IPS DF 4.7 (cell line): ENCODE measurements at regions not wholly inside any gene's neighbourhood (a gene's known extent, or its start where the extent isn't known, plus 50 kb on each side); places are given as distances from the start of the nearest gene placed in this dataset.
"Not testable (repeated sequence)": the region's sequence is repeated elsewhere in the genome, so short reads cannot be mapped to it uniquely, and the experiment has no call there.

Experiments
- DNase-seq: peaks from one replicate; pipeline ENCODE4 v3.0.0-alpha.2; 2013; ENCODE audit warnings: low spot score; ENCODE audit errors: extremely low read depth

GRCh38 chr9:19656704-19657103 is 132.1 kb downstream of the SLC24A2 start:
- DNase-seq, result no peak

- no peak for DNase-seq
Measured at GRCh38 chr9:19651681-19652080, 137.2 kb downstream of the SLC24A2 start.

- no peak for DNase-seq
Measured at GRCh38 chr9:19650312-19650711, 138.5 kb downstream of the SLC24A2 start.

- no peak for DNase-seq
Measured at GRCh38 chr9:19649336-19650041, 139.3 kb downstream of the SLC24A2 start.

GRCh38 chr9:19648672-19649071 is 140.2 kb downstream of the SLC24A2 start:
- no peak for DNase-seq

- DNase-seq, result no peak
Measured at GRCh38 chr9:19643875-19644274, 145.0 kb downstream of the SLC24A2 start.

GRCh38 chr9:19642256-19642655 is 146.6 kb downstream of the SLC24A2 start:
- DNase-seq, result no peak

- DNase-seq, result peak; percentile 11
Measured at GRCh38 chr9:19641046-19641445, 147.8 kb downstream of the SLC24A2 start.

- DNase-seq, result no peak
Measured at GRCh38 chr9:19640014-19640413, 148.8 kb downstream of the SLC24A2 start.

- DNase-seq, result no peak
Measured at GRCh38 chr9:19637084-19637483, 151.8 kb downstream of the SLC24A2 start.

GRCh38 chr9:19634881-19635280 is 154.0 kb downstream of the SLC24A2 start:
- no peak for DNase-seq

- no peak for DNase-seq
Measured at GRCh38 chr9:19631181-19631580, 157.7 kb downstream of the SLC24A2 start.

GRCh38 chr9:19630760-19631159 is 158.1 kb downstream of the SLC24A2 start:
- DNase-seq, result no peak

GRCh38 chr9:19629488-19629887 is 159.3 kb downstream of the SLC24A2 start:
- DNase-seq, result no peak

- not testable (repeated sequence) for DNase-seq
Measured at GRCh38 chr9:19625426-19625825, 163.4 kb downstream of the SLC24A2 start.

GRCh38 chr9:19624519-19624918 is 164.3 kb downstream of the SLC24A2 start:
- no peak for DNase-seq

- no peak for DNase-seq
Measured at GRCh38 chr9:19623941-19624340, 164.9 kb downstream of the SLC24A2 start.

- DNase-seq, result no peak
Measured at GRCh38 chr9:19620326-19620725, 168.5 kb downstream of the SLC24A2 start.

GRCh38 chr9:19619221-19619620 is 169.6 kb downstream of the SLC24A2 start:
- DNase-seq, result no peak

GRCh38 chr9:19618816-19619215 is 170.0 kb downstream of the SLC24A2 start:
- DNase-seq, result no peak

GRCh38 chr9:19615036-19615624 is 173.7 kb downstream of the SLC24A2 start:
- no peak for DNase-seq

- no peak for DNase-seq
Measured at GRCh38 chr9:19614294-19614693, 174.5 kb downstream of the SLC24A2 start.

GRCh38 chr9:19600538-19600937 is 188.3 kb downstream of the SLC24A2 start:
- DNase-seq, result no peak
